ENCODE measurements at regions not wholly inside any gene's neighbourhood (a gene's known extent, or its start where the extent isn't known, plus 50 kb on each side); places are given as distances from the start of the nearest gene placed in this dataset.

- intact Hi-C loops (cut with DNase I; ENCODE audit: low total_unique reads): no loop called here
- no peaks in the 10 kb centered on the region for H3K9me3 ChIP-seq
- 59 to 75% (median 69%) methylated on average over 3 of the region's 3 CpGs for WGBS, 5 donors
- H3K4me3 ChIP-seq: no peak overlapping the region
- DNase-seq: no peak
- H3K4me1 ChIP-seq: no peaks in the 10 kb centered on the region
- H3K36me3 ChIP-seq: no peaks in the 10 kb centered on the region
- TF ChIP-seq POLR2AphosphoS5 (IDR thresholded peaks at IDR 0.05) (no peak), CTCF (IDR thresholded peaks at IDR 0.05) (no peak), EP300 (IDR thresholded peaks at IDR 0.05) (no peak), POLR2A (IDR thresholded peaks at IDR 0.05) (no peak)
- no peaks in the 10 kb centered on the region for H3K27me3 ChIP-seq
- H3K27ac ChIP-seq: no peak overlapping the region
Measured at GRCh38 chr12:67506739-67507138, 141.8 kb upstream of the DYRK2 start.

GRCh38 chr12:67508830-67509229 lies 139.7 kb upstream of the DYRK2 start:
- Histone ChIP-seq H3K9me3 (no peaks in the 10 kb centered on the region), H3K4me1 (no peaks in the 10 kb centered on the region), H3K36me3 (no peaks in the 10 kb centered on the region), H3K27ac (no peak overlapping the region), H3K27me3 (no peaks in the 10 kb centered on the region), H3K4me3 (no peak overlapping the region)
- WGBS, 5 donors: 77 to 97% (median 90%) methylated on average over 1 of the region's 1 CpG
- no peak for TF ChIP-seq POLR2A (IDR thresholded peaks at IDR 0.05)
- intact Hi-C loops (cut with DNase I; ENCODE audit: low total_unique reads): no loop called here
- DNase-seq: no peak

GRCh38 chr12:67509666-67510386 lies 138.7 kb upstream of the DYRK2 start:
- DNase-seq: no peak
- H3K4me1 ChIP-seq: peaks cover 0 to under 1% (median under 1%) of the 10 kb centered on the region in 4 donors
- no peak overlapping the region for H3K4me3 ChIP-seq
- no peaks in the 10 kb centered on the region for H3K36me3 ChIP-seq
- H3K9me3 ChIP-seq: no peaks in the 10 kb centered on the region
- no peaks in the 10 kb centered on the region for H3K27me3 ChIP-seq
- TF ChIP-seq CTCF (IDR thresholded peaks at IDR 0.05) (no peak), POLR2AphosphoS5 (IDR thresholded peaks at IDR 0.05) (no peak), EP300 (IDR thresholded peaks at IDR 0.05) (no peak), POLR2A (IDR thresholded peaks at IDR 0.05) (no peak)
- intact Hi-C loops (cut with DNase I; ENCODE audit: low total_unique reads): no loop called here
- 35 to 61% (median 48%) methylated on average over 4 of the region's 4 CpGs for WGBS, 5 donors
- no peak overlapping the region for H3K27ac ChIP-seq

- no peaks in the 10 kb centered on the region for H3K36me3 ChIP-seq
- no peak for TF ChIP-seq CTCF (IDR thresholded peaks at IDR 0.05)
- TF ChIP-seq EP300 (IDR thresholded peaks at IDR 0.05): no peak
- no peak for TF ChIP-seq POLR2A (IDR thresholded peaks at IDR 0.05)
- TF ChIP-seq POLR2AphosphoS5 (IDR thresholded peaks at IDR 0.05): no peak
- H3K27me3 ChIP-seq: no peaks in the 10 kb centered on the region
- no peak for DNase-seq
- peaks cover 22 to 23% (median 22%) of the 10 kb centered on the region in 4 donors for H3K4me1 ChIP-seq
- intact Hi-C loops (cut with DNase I; ENCODE audit: low total_unique reads): no loop called here
- H3K27ac ChIP-seq: no peak overlapping the region
- H3K4me3 ChIP-seq: no peak overlapping the region
- H3K9me3 ChIP-seq: no peaks in the 10 kb centered on the region
Measured at GRCh38 chr12:67512061-67512460, 136.5 kb upstream of the DYRK2 start.

GRCh38 chr12:67514502-67514901 lies 134.0 kb upstream of the DYRK2 start:
- no peaks in the 10 kb centered on the region for H3K36me3 ChIP-seq
- no peak overlapping the region for H3K4me3 ChIP-seq
- intact Hi-C loops (cut with DNase I; ENCODE audit: low total_unique reads): no loop called here
- no peaks in the 10 kb centered on the region for H3K9me3 ChIP-seq
- 65 to 77% (median 72%) methylated on average over 3 of the region's 3 CpGs for WGBS, 5 donors
- no peak overlapping the region for H3K27ac ChIP-seq
- peaks cover 22 to 28% (median 26%) of the 10 kb centered on the region in 4 donors for H3K4me1 ChIP-seq
- no peaks in the 10 kb centered on the region for H3K27me3 ChIP-seq
- DNase-seq: no peak
- TF ChIP-seq POLR2A (IDR thresholded peaks at IDR 0.05) (no peak), POLR2AphosphoS5 (IDR thresholded peaks at IDR 0.05) (no peak), EP300 (IDR thresholded peaks at IDR 0.05) (no peak), CTCF (IDR thresholded peaks at IDR 0.05) (no peak)

Data from stomach (tissue), 8 donors.